Fibroblast of lung (primary cell): ENCODE measurements at regions not wholly inside any gene's neighbourhood (a gene's known extent, or its start where the extent isn't known, plus 50 kb on each side); places are given as distances from the start of the nearest gene placed in this dataset.

Experiments used
- CTCF ChIP-seq, 2 donors: IDR thresholded peaks in 1 of 2; conservative IDR thresholded peaks in 1 of 2; 1 replicate in 1 of 2; 2 replicates in 1 of 2; pipeline ENCODE4 v1.5.1; 2011 to 2012; ENCODE audit warnings: low read length in 2 of 2, control low read depth in 1 of 2, inconsistent platforms in 1 of 2, low read depth in 1 of 2, mild to moderate bottlenecking in 1 of 2
- EZH2 ChIP-seq: IDR thresholded peaks from 2 replicates; pipeline ENCODE4 v1.5.1; 2012; ENCODE audit warnings: low read length, control low read depth, mild to moderate bottlenecking; ENCODE audit errors: missing control alignments

DNA sequence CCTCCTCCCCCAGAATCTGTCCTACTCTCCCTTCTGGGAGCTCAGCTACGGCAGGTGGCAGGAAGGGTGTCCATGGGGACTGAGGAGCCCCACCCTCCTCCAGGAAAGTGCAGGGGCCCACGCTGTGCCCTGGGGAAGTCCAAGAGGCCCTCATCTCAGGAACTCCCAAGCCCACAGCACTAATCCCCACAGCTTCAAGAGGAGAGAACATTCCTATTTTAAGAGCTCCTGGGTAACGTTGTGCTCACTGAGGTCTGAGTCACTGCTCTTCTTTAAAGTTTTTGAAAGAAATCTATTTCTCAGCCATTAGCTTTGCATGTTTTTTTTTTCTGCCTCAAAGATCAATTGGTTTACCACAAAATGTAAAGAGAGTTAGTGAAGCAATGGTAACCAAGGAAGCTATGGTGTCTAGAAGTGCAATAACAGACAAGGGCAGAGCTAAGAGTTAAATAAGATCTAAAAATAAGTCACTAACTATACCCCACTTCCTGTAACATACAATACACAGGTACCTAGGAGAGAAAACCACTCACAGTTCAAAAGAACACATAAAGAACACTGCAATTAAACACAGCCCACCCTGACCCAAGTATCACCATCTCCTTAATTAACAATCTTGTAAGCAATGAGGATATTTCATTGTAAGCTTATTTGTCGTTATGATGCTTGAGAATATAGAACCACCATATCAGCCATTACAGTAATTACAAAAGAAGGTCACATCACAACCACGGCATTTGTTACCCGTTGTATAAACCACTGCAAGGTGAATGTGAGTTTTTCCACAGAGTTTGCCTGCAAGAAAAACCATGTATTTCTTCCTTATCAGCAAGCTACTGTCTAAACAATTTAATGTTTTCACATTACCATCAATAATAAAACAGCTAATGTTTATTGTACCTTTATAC lies 382.3 kb upstream of the SLC30A5 start:
- TF ChIP-seq CTCF (conservative IDR thresholded peaks at IDR 0.05 in 1 of 2, IDR thresholded peaks at IDR 0.05 in 1 of 2; ENCODE audit: low read depth in 1 of 2, low read length in 2 of 2) (no peak), EZH2 (no peak)
